GM20000 (cell line): ENCODE measurements at regions not wholly inside any gene's neighbourhood (a gene's known extent, or its start where the extent isn't known, plus 50 kb on each side); places are given as distances from the start of the nearest gene placed in this dataset.

Experiments
- DNase-seq: peaks from one replicate; pipeline ENCODE4 v3.0.0; 2012; ENCODE audit warnings: low spot score
- TF ChIP-seq, protein P1 (sequence below): IDR thresholded peaks from 2 replicates; pipeline ENCODE4 v1.5.1; 2012; ENCODE audit warnings: mild to moderate bottlenecking, control low read depth; ENCODE audit errors: extremely low read depth, missing control alignments

DNA sequence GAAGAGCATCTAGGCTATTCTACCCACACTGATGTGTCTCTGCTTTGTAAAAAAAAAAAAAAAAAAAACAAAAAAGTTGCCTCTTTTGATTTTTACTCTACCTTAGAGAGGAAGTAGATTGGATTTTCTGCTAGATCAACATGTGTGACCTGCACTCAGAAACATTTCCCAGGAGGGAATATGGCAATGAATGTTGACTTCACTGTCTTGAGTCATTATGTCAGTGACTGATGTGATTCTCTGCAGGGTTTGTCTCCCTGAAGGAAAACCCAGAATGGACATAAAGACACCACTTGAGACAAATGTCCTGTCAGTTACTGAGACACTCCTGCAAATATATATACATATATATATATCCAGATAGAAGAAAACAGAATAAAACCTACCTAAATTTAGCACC is 370.3 kb downstream of the BMPER start:
- TF ChIP-seq, protein P1, sequence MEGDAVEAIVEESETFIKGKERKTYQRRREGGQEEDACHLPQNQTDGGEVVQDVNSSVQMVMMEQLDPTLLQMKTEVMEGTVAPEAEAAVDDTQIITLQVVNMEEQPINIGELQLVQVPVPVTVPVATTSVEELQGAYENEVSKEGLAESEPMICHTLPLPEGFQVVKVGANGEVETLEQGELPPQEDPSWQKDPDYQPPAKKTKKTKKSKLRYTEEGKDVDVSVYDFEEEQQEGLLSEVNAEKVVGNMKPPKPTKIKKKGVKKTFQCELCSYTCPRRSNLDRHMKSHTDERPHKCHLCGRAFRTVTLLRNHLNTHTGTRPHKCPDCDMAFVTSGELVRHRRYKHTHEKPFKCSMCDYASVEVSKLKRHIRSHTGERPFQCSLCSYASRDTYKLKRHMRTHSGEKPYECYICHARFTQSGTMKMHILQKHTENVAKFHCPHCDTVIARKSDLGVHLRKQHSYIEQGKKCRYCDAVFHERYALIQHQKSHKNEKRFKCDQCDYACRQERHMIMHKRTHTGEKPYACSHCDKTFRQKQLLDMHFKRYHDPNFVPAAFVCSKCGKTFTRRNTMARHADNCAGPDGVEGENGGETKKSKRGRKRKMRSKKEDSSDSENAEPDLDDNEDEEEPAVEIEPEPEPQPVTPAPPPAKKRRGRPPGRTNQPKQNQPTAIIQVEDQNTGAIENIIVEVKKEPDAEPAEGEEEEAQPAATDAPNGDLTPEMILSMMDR, result no peak
- no peak for DNase-seq

DNA sequence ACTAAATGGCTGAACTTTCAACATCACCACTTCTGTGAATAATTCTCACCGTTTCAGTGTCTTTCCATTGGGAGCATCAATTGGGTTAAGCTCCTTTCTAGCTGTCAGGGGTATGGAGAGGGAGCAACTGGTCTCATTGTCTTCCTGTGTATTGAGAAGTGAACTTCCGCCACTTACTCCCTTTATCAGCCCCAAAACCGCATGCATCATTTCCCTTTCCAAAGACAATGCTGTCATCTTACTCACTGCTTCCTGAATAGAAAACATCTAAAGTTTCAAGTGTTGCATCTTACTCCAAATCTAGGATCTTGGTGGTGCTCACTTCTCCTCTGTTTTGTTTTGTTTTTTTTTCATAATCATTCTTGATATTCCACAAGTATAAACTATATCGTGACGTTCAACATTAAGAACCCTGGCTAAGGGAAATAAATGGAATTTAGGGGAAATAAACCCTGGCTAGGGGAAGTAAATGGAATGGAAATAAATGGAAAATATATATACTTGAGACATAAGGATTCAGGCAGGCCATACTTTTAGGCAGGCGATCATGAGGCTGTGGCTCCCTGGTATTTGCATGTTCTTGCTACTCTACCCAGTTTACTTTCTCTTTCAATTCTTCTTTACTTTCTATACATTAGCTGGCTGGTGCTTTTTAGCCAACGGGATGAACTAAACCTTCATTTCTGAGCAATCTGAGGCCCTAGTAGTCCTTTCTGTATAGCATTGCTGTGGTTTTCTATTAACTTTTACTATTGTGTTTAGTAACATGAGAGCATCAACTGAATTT is 371.9 kb downstream of the BMPER start:
- DNase-seq, result peak; percentile 6
- TF ChIP-seq, protein P1, result no peak

DNA sequence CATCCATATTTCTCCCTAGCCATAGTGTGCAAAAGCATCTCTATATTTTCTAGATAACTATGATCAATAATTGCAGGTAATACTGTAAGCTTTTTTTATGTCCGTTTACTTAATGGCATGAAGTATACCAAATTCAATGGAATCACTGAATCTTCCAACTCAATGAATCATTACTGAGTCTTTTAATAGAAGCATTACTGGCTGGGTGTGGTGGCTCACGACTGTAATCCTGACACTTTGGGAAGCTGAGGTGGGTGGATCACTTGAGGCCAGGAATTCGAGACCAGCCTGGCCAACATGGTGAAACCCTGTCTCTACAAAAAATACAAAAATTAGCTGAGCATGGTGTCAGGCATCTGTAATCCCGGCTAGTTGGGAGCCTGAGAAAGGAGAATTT is 372.5 kb downstream of the BMPER start:
- DNase-seq, result no peak
- TF ChIP-seq, protein P1, result no peak

DNA sequence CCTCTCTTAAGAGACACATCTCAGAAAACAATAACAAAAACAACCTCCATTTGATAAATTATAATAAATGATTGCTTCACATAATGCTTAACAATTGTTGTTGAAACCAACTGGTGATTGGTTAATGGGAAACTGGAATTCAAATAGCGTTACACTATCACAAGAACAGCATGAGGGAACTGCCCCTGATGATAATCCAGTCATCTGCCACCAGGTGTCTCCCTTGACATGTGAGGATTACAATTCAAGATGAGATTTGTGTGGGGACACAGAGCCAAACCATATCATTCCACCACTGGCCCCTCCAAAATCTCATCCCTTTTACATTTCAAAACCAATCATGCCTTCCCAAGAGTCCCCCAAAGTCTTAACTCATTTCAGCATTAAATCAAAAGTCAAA is 375.9 kb downstream of the BMPER start:
- no peak for DNase-seq

DNA sequence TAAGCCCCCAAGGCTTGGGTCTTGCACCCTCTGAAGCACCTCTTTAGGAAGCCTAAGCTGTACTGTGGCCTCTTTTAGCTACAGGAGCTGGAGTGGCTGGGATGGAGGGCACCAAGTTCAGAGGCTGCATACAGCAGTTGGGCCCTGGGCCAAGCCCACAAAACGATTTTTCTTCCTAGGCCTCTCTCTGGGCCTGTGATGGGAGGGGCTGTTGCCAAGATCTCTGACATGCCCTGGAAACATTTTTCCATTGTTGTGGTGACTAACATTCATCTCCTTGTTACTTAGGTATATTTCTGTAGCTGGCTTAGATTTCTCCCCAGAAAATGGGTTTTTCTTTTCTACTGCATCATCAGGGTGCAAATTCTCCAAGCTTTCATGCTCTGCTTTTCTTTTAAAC is 375.7 kb upstream of the NPSR1 start:
- TF ChIP-seq, protein P1, result no peak
- no peak for DNase-seq

More for the DNA sequence above, 375.9 kb downstream of the BMPER start:
- TF ChIP-seq, protein P1, result no peak

DNA sequence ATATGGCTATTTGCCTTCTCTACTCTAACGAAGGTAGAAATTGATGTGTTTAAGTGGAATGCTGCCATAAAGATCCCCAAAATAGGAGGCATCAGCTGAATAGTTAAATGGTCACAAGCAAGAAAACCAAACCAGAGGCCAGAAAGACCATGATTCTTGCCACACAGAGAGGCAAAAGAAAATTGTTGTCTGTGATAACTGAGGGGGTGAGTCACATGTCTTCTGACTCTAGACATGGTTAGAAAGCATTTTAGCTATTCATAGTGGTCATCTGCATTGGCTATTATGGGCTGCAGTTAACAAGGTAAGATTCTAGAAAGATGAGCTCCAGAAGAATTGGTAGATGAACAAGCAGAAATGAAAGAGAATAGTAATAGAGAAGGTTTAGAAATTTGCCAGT is 361.4 kb upstream of the NPSR1 start:
- TF ChIP-seq, protein P1, result no peak
- DNase-seq, result no peak

DNA sequence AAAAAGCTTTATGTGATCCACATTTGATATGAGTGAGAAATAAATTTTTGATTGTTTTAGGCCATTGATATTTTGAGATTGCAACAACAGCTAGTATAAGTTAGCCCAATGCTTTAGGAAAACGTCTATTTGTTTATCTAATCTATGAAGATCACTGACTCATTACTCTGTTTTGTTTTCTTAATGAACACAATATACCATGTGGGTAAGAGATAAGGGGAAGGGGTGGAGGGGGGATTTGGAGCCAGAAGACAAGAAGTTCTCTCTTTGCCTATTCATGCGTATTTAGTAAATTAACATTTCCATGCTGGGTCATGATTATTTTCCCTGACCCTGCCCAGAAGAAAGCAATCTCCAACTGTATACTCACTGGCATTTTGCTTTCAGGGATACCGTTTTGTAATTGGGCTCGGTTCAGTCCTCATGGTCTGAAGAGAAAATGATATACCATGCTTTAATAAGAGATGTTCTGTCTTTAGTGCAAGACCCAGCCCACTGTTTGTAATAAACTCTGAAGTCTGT is 359.5 kb upstream of the NPSR1 start:
- DNase-seq, result no peak

More for the DNA sequence above, 359.5 kb upstream of the NPSR1 start:
- TF ChIP-seq, protein P1, result no peak
